Activated T-helper 1 cell treated with anti-CD3 and anti-CD28 coated beads, Interleukin-12 subunit alpha, Interleukin-12 subunit beta, Interleukin-2, Interleukin-4 antibody, amounts not matched to agents 30 ng/mL and 10 ng/mL and 1 ng/mL, durations not matched to agents 14 hours and 24 hours and 36 hours (primary cell): ENCODE measurements at regions not wholly inside any gene's neighbourhood (a gene's known extent, or its start where the extent isn't known, plus 50 kb on each side); places are given as distances from the start of the nearest gene placed in this dataset.

Experiments
- DNase-seq: peaks from one replicate; pipeline ENCODE4 v3.0.0; 2021; ENCODE audit warnings: low spot score
- H3K27ac Mint-ChIP-seq: one replicate; pipeline ENCODE4 v1.8.0; 2021; ENCODE audit warnings: mild to moderate bottlenecking, mixed read lengths
- H3K27me3 Mint-ChIP-seq: one replicate; pipeline ENCODE4 v1.8.0; 2022; ENCODE audit warnings: mild to moderate bottlenecking, moderate library complexity, mixed read lengths; ENCODE audit not compliant: insufficient read depth
- H3K36me3 Mint-ChIP-seq: one replicate; pipeline ENCODE4 v1.8.0; 2021; ENCODE audit warnings: low read depth, mixed read lengths
- H3K4me1 Mint-ChIP-seq: one replicate; pipeline ENCODE4 v1.8.0; 2021; ENCODE audit warnings: low read depth, mixed read lengths
- H3K4me3 Mint-ChIP-seq: one replicate; pipeline ENCODE4 v1.8.0; 2021; ENCODE audit warnings: mild to moderate bottlenecking, moderate library complexity, mixed read lengths
- H3K9me3 Mint-ChIP-seq: one replicate; pipeline ENCODE4 v1.8.0; 2021; ENCODE audit warnings: mixed read lengths
- intact Hi-C: fragments of 100-400 bp; cut with micrococcal nuclease; formaldehyde crosslinking; loops from one replicate; pipeline ENCODE4 v1.15.1; 2024

DNA sequence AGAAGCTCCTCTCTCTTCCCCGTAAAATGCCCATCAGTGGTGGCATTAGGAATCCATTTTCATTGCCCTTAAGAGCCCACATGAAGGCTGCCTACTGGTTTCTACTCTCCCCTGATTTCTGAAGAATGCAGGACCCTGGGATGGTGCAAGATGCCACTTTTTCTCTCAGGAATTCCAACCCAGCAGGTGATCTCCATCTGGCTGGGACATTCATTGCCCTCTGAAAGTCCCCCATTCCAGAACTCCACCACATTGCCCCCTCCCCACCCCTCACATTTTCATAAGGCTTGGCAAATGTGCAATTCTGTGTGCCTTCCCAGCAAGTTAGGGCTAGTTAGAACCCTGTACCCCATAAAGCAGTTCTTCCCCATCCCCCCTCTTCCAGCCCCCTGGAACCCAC lies 88.0 kb downstream of the BANF2 start:
- Mint-ChIP-seq H3K27me3 (peaks cover 4% of the 10 kb centered on the region), H3K36me3 (no peaks in the 10 kb centered on the region), H3K27ac (no peak overlapping the region), H3K4me1 (no peaks in the 10 kb centered on the region), H3K9me3 (no peaks in the 10 kb centered on the region), H3K4me3 (no peak overlapping the region)
- intact Hi-C loops, result no loop called here
- no peak for DNase-seq

DNA sequence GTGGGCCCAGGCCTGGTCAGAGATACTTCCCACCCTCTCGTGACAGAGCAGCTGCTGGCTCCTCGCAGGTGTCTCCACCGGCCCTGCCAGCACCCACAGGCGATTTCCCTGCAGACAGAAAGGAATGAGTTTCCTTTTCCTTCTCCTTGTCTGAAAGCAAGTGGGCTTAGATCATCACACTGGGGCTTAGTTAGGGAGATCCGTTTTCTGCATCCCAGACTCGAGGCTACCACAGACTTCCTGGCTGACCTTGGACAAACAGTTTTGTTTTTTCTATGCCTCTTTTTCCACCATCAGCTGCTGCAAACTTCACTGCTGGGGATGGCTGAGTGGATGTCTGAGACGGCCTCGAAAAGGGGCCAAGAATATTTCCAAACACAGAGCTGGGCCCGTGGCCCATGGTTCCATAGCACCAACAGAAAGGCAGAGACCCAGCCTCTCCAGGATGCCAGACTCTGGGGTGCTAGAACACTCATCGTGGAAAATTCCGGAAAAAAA lies 86.5 kb downstream of the BANF2 start:
- H3K27ac Mint-ChIP-seq, result no peak overlapping the region
- no peaks in the 10 kb centered on the region for H3K9me3 Mint-ChIP-seq
- intact Hi-C loops, result no loop called here

More for the DNA sequence above, 86.5 kb downstream of the BANF2 start:
- Mint-ChIP-seq H3K4me3 (no peak overlapping the region), H3K4me1 (no peaks in the 10 kb centered on the region), H3K27me3 (peaks cover 4% of the 10 kb centered on the region), H3K36me3 (no peaks in the 10 kb centered on the region)
- DNase-seq, result no peak
